ENCODE measurements at regions not wholly inside any gene's neighbourhood (a gene's known extent, or its start where the extent isn't known, plus 50 kb on each side); places are given as distances from the start of the nearest gene placed in this dataset.

DNA sequence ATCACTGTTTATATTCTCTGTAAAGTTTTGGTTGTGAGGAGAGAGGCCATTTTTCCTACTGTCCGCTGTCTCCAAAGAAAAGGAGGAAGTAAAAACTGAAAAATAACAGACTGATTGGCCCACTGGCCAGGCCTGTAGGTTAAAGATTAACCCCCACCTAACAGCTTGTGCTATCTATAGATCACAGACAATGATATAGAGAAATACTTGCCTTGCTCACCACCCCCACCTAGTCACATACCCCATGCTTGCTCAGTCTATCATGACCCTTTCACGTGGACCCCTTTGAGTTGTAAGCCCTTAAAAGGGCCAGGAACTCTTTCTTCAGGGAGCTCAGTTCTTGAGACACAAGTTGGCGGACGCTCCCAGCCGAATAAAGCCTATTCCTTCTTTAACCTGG, 357.4 kb downstream of the PRDM9 start:
- no peak for TF ChIP-seq CTCF (IDR thresholded peaks at IDR 0.05; ENCODE audit: insufficient read depth, low read length)
- TF ChIP-seq POLR2AphosphoS5 (IDR thresholded peaks at IDR 0.05; ENCODE audit: low read depth): no peak
- no peak for TF ChIP-seq REST (IDR thresholded peaks at IDR 0.05; ENCODE audit: insufficient replicate concordance, low read depth)
- TF ChIP-seq GABPA (IDR thresholded peaks at IDR 0.05; ENCODE audit: low read depth): no peak

All from HL-60 (cell line).